ENCODE measurements at regions not wholly inside any gene's neighbourhood (a gene's known extent, or its start where the extent isn't known, plus 50 kb on each side); places are given as distances from the start of the nearest gene placed in this dataset.

DNA sequence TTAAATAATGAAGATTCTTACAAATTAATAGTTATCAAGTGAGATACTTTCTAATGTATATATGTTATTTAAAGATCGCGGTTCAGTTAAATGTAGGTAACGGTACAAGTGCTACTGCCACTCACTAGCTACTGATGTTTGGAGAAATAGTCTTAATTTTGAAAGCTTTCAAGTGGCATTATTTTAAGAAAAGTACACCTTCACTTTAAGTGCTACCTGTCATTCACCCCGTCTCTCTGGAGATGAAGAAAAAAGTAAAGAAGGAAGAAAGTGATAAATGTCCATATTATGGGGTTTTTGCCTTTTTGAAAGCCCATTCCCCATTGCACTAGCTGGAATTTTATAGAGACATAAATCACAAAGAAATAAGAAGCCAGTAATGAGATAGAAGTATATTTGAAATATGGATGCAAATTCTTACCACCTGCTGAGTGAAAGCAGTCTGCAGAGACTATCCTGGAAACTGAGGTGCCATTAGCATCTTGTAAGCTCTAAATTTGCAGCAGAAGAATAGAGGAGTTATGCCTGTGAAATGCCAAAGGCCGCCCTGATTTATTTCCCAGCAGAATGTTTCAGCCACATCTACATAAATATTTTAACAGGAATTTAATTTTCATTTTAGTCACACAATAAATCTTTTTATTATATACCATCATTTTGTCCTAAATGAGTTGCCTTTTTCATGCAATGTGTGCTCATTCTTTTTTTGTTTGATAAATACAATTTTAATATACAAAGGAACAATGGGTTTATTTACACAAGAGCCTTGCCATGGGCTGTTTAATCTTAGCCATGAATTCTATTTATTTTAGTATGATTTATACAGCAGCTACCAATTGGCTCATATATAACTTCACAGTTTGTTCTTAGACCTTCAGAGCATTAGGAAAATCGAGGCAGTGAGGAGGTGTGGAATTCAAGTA is 489.9 kb upstream of the RAG2 start:
- FAIRE-seq = no peak

- FAIRE-seq = no peak
Measured at GRCh38 chr11:37078521-37078920, 480.5 kb upstream of the RAG2 start.

DNA sequence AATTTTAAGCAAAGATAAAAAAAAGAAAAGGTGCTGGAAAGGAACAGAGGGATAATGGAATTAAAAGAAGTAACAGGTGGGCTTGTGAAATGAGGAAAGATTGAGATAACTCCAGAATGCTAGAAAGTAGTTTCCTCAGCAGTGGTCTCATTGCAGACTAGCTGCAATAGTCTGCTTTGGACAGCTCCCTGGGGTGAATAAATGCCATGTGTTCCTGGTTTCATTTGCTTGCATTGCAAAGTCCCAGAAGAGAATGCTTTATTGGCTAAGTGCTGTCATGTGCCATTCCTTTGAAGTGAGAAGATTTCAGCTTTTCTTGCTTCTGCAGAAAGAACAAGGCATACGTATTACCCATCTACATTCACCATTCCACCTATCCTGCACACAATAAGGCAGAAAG is 478.8 kb upstream of the RAG2 start:
- FAIRE-seq = no peak

DNA sequence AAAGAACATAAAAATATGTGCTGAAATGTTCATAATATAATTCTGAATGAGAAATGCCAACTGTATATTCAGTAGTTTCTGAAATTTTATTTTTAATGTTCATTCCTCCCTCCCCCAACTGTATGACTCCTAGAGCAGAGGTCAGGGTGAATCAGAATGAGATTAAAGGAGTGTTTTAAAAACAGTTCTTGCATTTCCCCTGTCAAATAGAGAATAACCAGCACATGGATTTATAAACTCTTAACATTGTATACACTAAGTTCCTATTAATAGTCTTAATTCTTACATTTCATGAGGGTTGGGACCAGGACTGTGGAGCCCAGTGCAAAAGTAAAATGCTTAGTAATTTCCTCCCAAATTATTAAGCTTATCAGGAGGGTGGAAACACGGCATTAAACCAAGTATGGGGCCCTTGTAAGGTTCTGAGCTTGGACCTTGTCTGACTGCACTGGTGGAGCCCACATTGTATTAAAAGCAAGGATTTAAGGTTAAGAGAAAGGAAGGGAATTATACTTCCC is 474.6 kb upstream of the RAG2 start:
- no peak for FAIRE-seq

- no peak for FAIRE-seq
Measured at GRCh38 chr11:37050311-37050710, 452.3 kb upstream of the RAG2 start.

DNA sequence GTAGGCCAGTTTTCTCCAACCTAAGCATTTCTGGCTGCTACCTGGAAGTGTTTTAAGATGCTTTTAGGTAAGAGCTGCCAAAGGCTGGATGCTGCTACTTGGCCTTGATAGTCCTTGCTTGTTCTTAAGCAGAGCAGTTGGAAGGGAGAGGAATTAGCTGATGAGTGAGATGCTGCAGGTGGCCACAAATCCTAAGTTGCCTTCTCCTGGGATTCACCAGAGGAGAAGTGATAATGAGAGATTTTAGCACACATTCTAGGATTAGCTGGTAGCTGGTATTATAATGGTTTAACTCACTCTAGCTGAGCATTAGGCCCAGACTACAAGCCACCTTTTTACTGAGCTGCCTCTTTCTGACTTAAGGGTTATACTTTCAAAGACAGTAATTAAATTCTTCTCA is 442.9 kb upstream of the RAG2 start:
- no peak for FAIRE-seq

DNA sequence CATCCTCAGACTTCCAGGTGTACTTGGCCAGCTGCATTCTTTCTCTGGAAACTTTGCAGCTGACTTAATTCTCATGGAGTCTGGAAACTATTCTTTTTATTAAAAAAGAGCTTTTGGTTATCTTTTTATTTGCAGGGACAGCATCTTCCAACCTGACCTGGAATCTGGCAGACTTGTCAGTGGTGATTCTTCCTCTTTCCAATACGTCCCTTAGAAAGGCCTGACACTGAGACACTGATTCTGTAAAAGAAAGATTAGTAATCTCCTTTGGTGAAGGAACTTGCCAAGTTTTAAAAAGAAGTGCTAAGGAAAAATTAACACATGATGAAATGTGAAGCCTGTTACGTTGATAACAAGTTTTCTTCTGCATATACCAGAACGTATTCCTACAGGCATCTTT is 440.9 kb upstream of the RAG2 start:
- no peak for FAIRE-seq

- no peak for FAIRE-seq
Measured at GRCh38 chr11:37026741-37027140, 428.7 kb upstream of the RAG2 start.

DNA sequence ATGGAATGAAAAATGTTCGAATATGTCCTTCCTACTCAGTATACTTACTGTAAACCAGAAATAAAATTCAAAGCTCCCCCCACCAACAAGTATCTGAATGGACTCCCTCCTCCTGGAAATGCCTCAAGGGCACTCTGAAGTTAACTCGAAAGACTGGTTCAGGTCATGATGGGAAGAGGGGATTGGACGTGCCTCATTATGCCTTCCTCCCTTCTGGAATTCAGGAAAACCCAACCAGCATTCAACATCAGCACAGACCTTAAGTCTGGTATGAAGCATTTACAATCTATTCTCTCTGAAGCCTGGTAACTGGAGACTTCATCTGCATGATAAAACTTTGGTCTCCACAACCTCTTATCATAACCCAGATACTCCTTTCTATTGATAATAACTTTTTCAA is 428.3 kb upstream of the RAG2 start:
- no peak for FAIRE-seq

DNA sequence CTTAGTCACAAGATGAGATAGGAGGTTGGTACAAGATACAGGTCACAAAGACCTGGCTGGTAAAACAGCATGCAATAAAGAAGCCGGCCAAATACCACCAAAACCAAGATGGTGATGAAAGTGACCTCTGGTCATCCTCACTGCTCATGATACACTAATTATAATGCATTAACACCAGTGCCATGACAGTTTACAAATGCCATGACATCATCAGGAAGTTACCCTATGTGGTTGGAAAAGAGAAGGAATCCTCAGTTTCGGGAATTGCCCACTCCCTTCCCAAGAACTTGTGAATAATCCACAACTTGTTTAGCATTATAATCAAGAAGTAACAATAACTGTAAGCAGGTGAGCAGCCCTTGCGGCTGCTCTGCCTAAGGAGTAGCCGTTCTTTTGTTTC is 408.5 kb upstream of the RAG2 start:
- FAIRE-seq = no peak

GRCh38 chr11:37002831-37003230 is 404.8 kb upstream of the RAG2 start:
- no peak for FAIRE-seq

GRCh38 chr11:36997656-36998055 is 399.6 kb upstream of the RAG2 start:
- FAIRE-seq = no peak

DNA sequence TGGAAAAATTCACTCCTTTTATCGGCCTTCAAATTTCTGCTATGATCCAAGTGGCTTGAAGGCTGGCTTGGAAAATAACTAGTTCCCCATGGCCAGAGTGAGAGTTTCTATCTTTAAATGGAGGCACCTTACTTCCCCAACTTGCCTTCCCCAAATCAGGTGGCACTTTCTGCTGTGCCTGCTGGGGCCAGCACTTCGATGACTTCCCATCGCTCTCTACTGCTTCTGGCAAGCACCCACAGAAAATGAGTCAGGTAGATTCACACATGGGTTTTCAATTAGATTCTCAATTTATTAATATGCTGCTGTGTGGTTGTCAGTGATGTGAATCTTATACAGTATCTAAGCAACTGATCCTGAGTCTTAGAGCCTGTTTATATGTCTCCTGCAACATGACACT is 398.8 kb upstream of the RAG2 start:
- no peak for FAIRE-seq

- FAIRE-seq = no peak
Measured at GRCh38 chr11:36994208-36994607, 396.2 kb upstream of the RAG2 start.

- no peak for FAIRE-seq
Measured at GRCh38 chr11:36988556-36988955, 390.5 kb upstream of the RAG2 start.

DNA sequence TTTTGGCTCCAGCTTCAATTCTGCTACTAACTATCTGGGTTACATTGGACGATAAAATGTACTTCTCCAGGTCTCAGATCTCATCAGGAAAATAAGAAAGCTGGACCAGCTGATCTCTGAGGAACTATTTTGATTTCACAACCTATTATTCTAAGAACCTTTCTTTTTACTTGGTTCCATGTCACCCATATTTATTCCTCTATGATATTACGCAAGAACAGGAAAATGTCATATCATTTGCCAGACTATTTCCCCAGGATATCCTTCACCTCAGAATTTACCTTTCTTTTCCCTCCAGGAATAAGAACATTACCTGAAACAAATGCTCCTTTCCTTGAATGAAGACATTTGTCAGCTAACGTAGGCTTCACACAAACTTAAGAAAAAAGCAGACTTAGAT is 387.5 kb upstream of the RAG2 start:
- no peak for FAIRE-seq

DNA sequence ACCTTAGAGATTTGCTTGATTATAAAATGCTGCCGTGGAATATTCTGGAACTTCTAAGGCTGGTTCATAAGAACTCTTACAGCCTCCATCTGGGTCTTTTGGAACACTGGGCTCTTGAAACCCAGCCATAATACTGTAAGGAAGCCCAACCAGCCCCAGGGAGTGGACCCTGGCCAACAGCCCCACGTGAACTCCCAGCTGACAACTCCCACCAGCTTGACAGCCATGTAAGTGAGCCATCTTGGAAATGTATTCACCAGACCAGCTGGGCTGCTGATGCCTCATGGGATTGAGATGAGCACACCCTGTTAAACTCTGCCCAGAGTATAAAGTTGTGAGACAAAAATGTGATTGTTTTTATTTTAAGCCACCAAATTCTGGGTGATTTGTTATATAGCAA is 378.7 kb upstream of the RAG2 start:
- no peak for FAIRE-seq

DNA sequence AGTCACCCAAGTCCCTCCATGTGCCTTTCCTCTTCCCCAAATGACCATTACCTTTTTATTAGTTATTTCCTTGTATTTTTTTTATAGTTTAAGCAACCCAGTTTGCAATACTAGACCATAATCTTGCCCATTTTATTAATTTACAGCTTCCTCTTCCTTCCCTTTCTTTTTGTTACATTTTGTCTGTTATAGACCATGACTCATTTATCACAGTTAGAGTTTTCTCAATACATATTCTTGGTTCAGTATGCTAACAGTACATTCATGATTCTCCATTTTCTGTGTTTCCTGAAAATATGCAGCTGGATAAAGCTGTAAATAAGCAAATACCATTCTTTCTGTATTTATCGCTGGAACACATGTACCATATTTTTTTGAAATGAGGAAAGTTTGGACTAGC is 376.7 kb upstream of the RAG2 start:
- no peak for FAIRE-seq

- no peak for FAIRE-seq
Measured at GRCh38 chr11:36953976-36954375, 355.9 kb upstream of the RAG2 start.

DNA sequence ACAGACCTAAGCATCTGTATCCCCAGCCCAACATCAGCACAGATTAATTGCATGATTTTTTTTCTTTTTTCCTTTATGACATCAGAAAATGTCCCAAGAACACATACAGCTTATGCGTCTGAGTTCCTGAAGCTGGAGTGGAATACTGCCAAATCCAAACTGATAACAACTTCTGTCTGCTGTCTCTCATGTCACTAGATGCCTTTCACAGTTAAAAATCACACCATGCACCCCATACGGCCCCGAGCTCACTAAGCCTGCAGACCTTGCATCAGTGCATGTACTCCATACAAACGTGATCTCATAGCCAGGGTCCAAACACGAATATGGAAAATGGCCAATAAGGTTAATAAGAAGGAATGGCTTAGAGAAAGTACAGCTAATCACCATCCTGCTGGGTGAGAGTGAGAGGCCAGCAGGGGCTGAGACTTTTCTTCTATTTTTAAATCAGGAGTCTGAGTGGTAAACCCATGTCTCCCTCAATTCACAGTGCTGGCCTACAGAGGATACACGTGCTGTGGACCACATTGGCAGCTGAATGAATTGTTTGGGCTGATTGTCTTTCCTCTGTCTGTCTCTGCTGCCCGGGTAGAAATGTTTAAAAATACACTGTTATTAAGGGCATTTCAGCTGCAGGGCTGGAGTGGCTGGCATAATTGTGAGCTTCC is 350.6 kb upstream of the RAG2 start:
- no peak for FAIRE-seq

DNA sequence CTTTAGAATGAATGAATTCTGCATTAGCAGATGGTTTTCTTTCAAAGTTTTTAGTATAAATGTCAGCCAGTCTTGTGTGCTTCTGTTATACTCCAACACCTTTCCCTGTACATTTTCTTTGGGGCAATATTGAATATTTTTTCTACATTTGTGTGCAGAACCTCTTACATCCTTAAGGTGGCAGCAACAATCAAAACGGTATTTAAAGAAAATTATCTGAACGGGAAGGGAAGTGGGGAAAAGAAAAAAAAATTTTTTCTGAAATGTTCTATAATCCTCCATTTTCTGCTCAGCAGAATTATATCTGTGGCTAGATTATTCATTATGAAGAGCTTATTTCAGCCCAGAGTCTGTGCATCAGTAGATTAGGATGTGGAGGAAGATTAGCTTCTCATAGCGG is 347.3 kb upstream of the RAG2 start:
- no peak for FAIRE-seq

- no peak for FAIRE-seq
Measured at GRCh38 chr11:36933481-36933880, 335.4 kb upstream of the RAG2 start.

- FAIRE-seq = no peak
Measured at GRCh38 chr11:36931139-36931538, 333.1 kb upstream of the RAG2 start.

DNA sequence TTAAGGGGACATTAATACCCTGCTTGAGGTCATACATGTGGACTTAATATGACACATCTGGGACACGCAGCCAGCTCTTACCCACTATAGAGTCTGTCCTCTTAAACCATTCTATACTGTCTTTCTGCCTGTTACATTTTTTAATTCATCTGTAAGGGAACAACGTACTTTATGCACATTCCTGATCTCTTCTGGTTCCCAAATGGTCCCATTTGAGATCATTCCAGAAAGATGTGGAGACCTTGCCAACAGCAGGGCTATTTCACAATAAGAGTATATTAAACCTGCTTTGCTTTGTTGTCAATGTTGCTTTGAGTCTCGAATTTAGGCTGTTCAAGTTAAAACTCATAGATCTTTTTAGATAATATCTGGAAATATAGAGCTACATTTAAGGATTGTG is 332.2 kb upstream of the RAG2 start:
- FAIRE-seq = no peak

Measured in G401.6 (cell line).